Spleen (tissue), 11 donors: ENCODE measurements at regions not wholly inside any gene's neighbourhood (a gene's known extent, or its start where the extent isn't known, plus 50 kb on each side); places are given as distances from the start of the nearest gene placed in this dataset.

Source experiments
- DNase-seq: peaks from one replicate; pipeline ENCODE4 v3.0.0-alpha.2; 2020
- H3K27ac ChIP-seq, 8 donors: fragments of 200-600 bp; sonication (generic) in 7 of 8; 1 replicate in 4 of 8; 2 replicates in 4 of 8; pipeline versions ENCODE4 v1.5.0 to v1.8.0; 2016 to 2021; ENCODE audit warnings: inconsistent platforms in 4 of 8, mild to moderate bottlenecking in 4 of 8, moderate library complexity in 1 of 8
- H3K27me3 ChIP-seq, 7 donors: fragments of 200-600 bp; sonication (generic) in 6 of 7; replicated peaks in 1 of 7; 1 replicate in 4 of 7; 2 replicates in 3 of 7; pipeline versions ENCODE4 v1.5.0 to v1.8.0; 2016 to 2021; ENCODE audit warnings: inconsistent platforms in 3 of 7, mild to moderate bottlenecking in 1 of 7
- H3K36me3 ChIP-seq, 6 donors: fragments of 200-600 bp; sonication (generic) in 5 of 6; 1 replicate in 4 of 6; 2 replicates in 2 of 6; pipeline versions ENCODE4 v1.5.0 to v1.8.0; 2016 to 2021; ENCODE audit warnings: inconsistent platforms in 2 of 6
- H3K4me1 ChIP-seq, 6 donors: fragments of 200-600 bp; sonication (generic) in 5 of 6; 1 replicate in 3 of 6; 2 replicates in 3 of 6; pipeline versions ENCODE4 v1.5.0 to v1.8.0; 2016 to 2021; ENCODE audit warnings: inconsistent platforms in 3 of 6
- H3K4me3 ChIP-seq, 8 donors: fragments of 200-600 bp; sonication (generic) in 7 of 8; 1 replicate in 4 of 8; 2 replicates in 4 of 8; pipeline versions ENCODE4 v1.5.0 to v1.8.0; 2016 to 2021; ENCODE audit warnings: inconsistent platforms in 4 of 8, mild to moderate bottlenecking in 4 of 8, moderate library complexity in 2 of 8
- H3K9me3 ChIP-seq, 8 donors: fragments of 200-600 bp; sonication (generic) in 7 of 8; 1 replicate in 4 of 8; 2 replicates in 4 of 8; pipeline versions ENCODE4 v1.5.0 to v1.8.0; 2016 to 2021; ENCODE audit warnings: inconsistent platforms in 4 of 8
- POLR2A ChIP-seq, 3 donors: fragments of 450-650 bp; IDR thresholded peaks; one replicate each; pipeline ENCODE4 v1.5.1; 2017; ENCODE audit warnings: antibody characterized with exemption in 3 of 3, mild to moderate bottlenecking in 1 of 3
- POLR2AphosphoS5 ChIP-seq, 3 donors: sonication (generic); formaldehyde crosslinking; IDR thresholded peaks; one replicate each; pipeline ENCODE4 v1.5.1; 2017; ENCODE audit warnings: antibody characterized with exemption in 3 of 3
- WGBS, 5 donors: extraction: QIAGEN DNeasy Blood & Tissue Kit in 3 of 5; methylation state at CpG; one replicate each; pipeline versions ENCODE4 v1.1.5 to v1.1.7; 2013 to 2018; 5-methylcytosine and 5-hydroxymethylcytosine counted together
- intact Hi-C: fragments of 100-400 bp; cut with DNase I; formaldehyde crosslinking; loops from one replicate; pipeline ENCODE4 v1.15.0; 2023; ENCODE audit warnings: low total_unique reads
- TF ChIP-seq, protein P1 (sequence below), 11 experiments: fragments of 200-600 bp in 7 of 11; fragments of 450-650 bp in 4 of 11; sonication (generic) in 4 of 11; IDR thresholded peaks in 8 of 11; conservative IDR thresholded peaks in 3 of 11; 1 replicate in 7 of 11; 2 replicates in 4 of 11; pipeline versions ENCODE4 v1.4.0 to v1.8.0; 2016 to 2021; ENCODE audit warnings: antibody characterized with exemption in 11 of 11, inconsistent platforms in 4 of 11, mild to moderate bottlenecking in 1 of 11
- donor health status: healthy with polysubstance abuse.
- donor health status: DM: no; HTN: no; CAD: no; lungs with moderate emphysema.
- donor health status: DM: no; HTN: no; CAD: no.
- donor health status: Bipolar disorder and iron deficiency.
- donor health status: healthy.
- donor health status: DM: no; HTN: no; CAD: no.
- donor health status: DM: yes; HTN: yes; CAD: no.

DNA sequence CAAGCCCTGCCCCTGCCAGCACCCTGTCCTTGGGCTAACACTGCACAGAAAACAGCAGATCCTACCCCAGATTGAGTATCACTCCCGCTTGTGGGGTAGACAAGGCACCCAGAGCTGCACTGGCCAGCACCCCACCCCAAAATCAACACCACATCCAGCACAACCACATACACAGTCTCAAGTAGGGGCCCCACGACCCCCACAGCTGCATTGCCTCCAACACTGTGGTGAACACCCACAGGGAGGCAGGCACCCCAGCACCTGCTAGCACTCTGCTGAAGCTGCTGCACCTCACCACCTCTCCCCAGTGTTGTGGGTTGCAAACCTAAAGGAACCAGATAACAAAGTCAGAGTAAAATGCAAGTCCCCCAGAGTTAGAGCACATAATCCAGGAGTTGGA lies 589.9 kb downstream of the PCDH19 start:
- Histone ChIP-seq H3K27ac (no peak overlapping the region), H3K36me3 (no peaks in the 10 kb centered on the region), H3K4me3 (no peak overlapping the region), H3K27me3 (no peaks in the 10 kb centered on the region), H3K9me3 (peaks cover 0 to 8% (median 0%) of the 10 kb centered on the region in 8 donors), H3K4me1 (no peaks in the 10 kb centered on the region)
- no peak for DNase-seq
- TF ChIP-seq, protein P1, sequence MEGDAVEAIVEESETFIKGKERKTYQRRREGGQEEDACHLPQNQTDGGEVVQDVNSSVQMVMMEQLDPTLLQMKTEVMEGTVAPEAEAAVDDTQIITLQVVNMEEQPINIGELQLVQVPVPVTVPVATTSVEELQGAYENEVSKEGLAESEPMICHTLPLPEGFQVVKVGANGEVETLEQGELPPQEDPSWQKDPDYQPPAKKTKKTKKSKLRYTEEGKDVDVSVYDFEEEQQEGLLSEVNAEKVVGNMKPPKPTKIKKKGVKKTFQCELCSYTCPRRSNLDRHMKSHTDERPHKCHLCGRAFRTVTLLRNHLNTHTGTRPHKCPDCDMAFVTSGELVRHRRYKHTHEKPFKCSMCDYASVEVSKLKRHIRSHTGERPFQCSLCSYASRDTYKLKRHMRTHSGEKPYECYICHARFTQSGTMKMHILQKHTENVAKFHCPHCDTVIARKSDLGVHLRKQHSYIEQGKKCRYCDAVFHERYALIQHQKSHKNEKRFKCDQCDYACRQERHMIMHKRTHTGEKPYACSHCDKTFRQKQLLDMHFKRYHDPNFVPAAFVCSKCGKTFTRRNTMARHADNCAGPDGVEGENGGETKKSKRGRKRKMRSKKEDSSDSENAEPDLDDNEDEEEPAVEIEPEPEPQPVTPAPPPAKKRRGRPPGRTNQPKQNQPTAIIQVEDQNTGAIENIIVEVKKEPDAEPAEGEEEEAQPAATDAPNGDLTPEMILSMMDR (IDR thresholded peaks at IDR 0.05 in 8 of 11, conservative IDR thresholded peaks at IDR 0.05 in 3 of 11) = no peak
- TF ChIP-seq POLR2A (IDR thresholded peaks at IDR 0.05) = no peak
- WGBS, 5 donors = 17 to 64% (median 48%) methylated on average over 1 to 2 of the region's 2 CpGs
- intact Hi-C loops = no loop called here

DNA sequence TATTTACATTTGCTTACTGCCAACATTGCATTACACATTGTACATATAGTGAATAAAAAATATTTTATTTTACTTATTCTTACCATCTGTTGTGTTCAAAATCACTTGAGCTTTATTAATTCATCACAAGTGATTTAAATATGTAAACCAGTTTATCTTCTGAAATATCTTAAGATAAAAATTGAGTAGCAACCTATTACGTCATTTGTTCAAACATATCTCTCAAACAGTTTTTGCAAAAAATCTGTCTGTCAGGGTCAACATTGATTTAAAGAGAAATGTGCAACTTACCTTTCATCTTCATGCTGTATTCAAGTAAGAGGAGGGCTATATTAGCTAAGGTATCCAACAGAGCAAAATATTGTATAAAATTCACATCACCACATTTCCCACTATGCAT lies 610.1 kb downstream of the PCDH19 start:
- no peaks in the 10 kb centered on the region for H3K27me3 ChIP-seq
- no peak for DNase-seq
- H3K27ac ChIP-seq = no peak overlapping the region
- WGBS, 5 donors = 84 to 97% (median 87%) methylated on average over 1 of the region's 1 CpG
- H3K4me3 ChIP-seq = no peak overlapping the region
- no peaks in the 10 kb centered on the region for H3K4me1 ChIP-seq
- TF ChIP-seq POLR2A (IDR thresholded peaks at IDR 0.05) (no peak), POLR2AphosphoS5 (IDR thresholded peaks at IDR 0.05) (no peak)
- TF ChIP-seq, protein P1 (IDR thresholded peaks at IDR 0.05 in 8 of 11, conservative IDR thresholded peaks at IDR 0.05 in 3 of 11) = no peak
- no peaks in the 10 kb centered on the region for H3K36me3 ChIP-seq
- H3K9me3 ChIP-seq = peaks cover 0 to 21% (median 6%) of the 10 kb centered on the region in 8 donors
- intact Hi-C loops = no loop called here

DNA sequence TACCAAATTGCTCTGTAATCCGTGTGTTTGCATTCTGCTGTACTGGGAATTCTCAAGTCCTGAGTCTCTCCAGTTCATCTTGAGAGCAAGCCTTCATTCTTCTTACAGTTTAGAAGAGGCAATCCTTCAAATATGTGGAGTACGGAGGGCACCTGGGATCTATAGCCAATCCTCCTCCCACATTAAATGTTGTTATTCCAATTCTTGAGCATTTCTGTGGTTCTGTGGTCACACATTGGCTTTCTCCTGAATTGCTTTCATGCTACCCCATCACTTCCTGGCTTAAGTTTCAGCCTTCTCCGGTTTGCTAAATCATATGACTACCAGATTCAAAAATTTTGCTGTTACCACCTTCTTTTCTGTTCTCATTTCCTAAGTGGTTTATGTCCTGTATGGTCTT lies 611.1 kb downstream of the PCDH19 start:
- no peaks in the 10 kb centered on the region for H3K4me1 ChIP-seq
- DNase-seq = no peak
- no peak overlapping the region for H3K4me3 ChIP-seq
- no peak for TF ChIP-seq POLR2A (IDR thresholded peaks at IDR 0.05)
- TF ChIP-seq, protein P1 (IDR thresholded peaks at IDR 0.05 in 8 of 11, conservative IDR thresholded peaks at IDR 0.05 in 3 of 11) = no peak
- no peak for TF ChIP-seq POLR2AphosphoS5 (IDR thresholded peaks at IDR 0.05)
- intact Hi-C loops = no loop called here
- 34 to 47% (median 44%) methylated on average over 3 of the region's 3 CpGs for WGBS, 5 donors
- H3K9me3 ChIP-seq = peaks cover 0 to 27% (median 6%) of the 10 kb centered on the region in 8 donors
- no peaks in the 10 kb centered on the region for H3K36me3 ChIP-seq
- H3K27ac ChIP-seq = no peak overlapping the region
- H3K27me3 ChIP-seq = no peaks in the 10 kb centered on the region

DNA sequence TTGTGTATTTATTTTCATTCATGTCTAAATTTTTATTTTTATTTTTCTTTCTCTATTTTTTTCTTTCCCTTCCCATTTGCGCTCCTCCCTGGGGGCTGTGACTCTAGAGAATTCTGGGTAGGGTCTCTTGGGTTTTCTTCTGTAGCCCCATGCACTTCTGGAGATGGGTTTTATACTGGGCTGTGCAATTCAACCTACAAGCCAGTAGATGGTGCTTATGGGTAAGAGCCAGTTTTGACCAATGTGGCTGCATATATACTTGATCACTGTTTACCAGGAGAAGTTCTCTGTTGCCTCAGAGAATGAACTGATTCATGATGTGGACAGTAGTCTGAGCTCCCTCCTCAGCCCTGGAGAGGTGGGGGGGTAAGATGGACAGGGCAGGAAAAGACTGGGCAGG lies 614.6 kb downstream of the PCDH19 start:
- Histone ChIP-seq H3K4me1 (no peaks in the 10 kb centered on the region), H3K4me3 (no peak overlapping the region), H3K27ac (no peak overlapping the region), H3K9me3 (peaks cover 0 to 37% (median 6%) of the 10 kb centered on the region in 8 donors), H3K36me3 (no peaks in the 10 kb centered on the region), H3K27me3 (no peaks in the 10 kb centered on the region)
- TF ChIP-seq POLR2AphosphoS5 (IDR thresholded peaks at IDR 0.05) (no peak), POLR2A (IDR thresholded peaks at IDR 0.05) (no peak)
- TF ChIP-seq, protein P1 (IDR thresholded peaks at IDR 0.05 in 8 of 11, conservative IDR thresholded peaks at IDR 0.05 in 3 of 11) = no peak
- 72 to 91% (median 88%) methylated on average over 1 of the region's 1 CpG for WGBS, 5 donors
- intact Hi-C loops = no loop called here
- DNase-seq = no peak
